NCI-H524 (cell line): ENCODE measurements at regions not wholly inside any gene's neighbourhood (a gene's known extent, or its start where the extent isn't known, plus 50 kb on each side); places are given as distances from the start of the nearest gene placed in this dataset.
"Not testable (repeated sequence)": the region's sequence is repeated elsewhere in the genome, so short reads cannot be mapped to it uniquely, and the experiment has no call there.

Experiments used
- DNase-seq, 2 experiments: peaks; one replicate each; lab custom pipeline; 2025; lab: John Stamatoyannopoulos, UW

DNA sequence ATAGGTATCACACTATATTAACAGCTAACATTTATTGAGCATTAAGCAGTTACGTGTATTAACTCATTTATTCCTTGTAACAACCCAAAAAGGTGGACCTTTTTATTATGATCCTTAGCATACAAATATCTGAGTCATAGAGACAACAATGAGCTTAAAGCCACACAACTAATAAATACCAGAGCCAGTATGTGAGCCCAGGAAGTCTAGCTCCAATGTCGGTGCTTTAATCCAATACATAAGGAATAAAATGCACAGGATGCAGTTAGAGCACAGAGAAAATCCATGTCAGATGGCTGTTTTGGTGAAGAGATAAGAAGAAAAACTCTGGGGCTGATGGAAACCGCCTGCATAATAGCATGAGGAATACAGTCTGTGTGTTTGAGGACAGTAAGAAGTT, 888.6 kb downstream of the TMTC2 start:
- DNase-seq: no peak

DNA sequence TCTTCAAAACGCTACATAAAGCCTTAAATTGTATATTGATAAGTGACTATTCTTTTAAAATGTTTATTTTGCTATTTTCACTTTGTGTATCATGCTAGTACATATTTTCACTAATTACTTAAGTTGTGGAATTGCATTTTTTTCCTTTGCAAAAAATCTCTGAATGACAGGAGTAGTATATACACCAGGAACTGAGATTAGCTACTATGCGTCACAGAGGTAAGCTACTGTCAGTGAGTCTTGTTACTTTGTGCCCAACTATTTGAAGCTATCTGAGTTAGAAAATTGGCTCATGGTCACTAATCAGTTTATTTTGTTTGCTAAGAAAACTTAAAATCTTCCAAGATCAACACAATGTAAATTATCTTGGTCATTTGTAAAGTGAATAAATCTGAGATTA, 887.4 kb downstream of the TMTC2 start:
- no peak for DNase-seq

DNA sequence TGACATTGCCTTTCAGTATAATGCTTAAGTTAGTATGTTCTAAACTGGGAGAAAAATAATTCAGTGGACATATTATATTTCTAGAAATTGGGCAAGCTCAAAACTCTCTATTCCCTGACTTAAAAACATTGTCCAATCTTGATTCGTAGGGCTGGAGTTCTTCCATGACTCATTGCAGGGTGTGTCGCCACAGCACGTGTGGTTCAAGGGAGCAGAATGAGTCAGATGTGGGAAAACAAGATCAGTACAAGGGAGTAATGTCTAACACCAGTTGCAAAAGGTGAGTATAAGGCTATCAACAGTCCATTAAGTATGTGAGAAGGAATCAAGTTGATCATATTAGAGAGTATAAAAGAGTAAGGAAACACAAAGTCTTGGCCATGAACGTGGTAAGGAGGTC, 887.0 kb downstream of the TMTC2 start:
- DNase-seq: no peak

DNA sequence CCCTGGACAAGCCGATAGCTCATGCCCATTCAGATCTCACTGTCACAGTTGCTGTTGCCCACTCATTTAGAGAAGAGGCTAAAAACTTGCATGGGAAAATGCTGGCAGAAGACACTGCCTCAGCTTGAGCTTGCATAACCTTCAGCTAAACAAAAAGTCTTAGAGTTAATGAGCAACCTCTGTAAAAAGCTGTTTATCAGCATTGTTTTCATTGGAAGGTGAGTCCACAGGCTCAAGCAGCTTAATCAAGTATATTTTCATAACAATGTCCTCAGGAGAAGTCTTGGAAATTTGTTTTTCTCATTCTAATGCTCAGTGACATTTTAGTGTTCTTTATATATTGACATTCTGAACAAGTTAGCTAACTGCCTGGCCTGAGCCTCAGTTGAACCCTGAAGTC, 872.9 kb downstream of the TMTC2 start:
- no peak for DNase-seq

DNA sequence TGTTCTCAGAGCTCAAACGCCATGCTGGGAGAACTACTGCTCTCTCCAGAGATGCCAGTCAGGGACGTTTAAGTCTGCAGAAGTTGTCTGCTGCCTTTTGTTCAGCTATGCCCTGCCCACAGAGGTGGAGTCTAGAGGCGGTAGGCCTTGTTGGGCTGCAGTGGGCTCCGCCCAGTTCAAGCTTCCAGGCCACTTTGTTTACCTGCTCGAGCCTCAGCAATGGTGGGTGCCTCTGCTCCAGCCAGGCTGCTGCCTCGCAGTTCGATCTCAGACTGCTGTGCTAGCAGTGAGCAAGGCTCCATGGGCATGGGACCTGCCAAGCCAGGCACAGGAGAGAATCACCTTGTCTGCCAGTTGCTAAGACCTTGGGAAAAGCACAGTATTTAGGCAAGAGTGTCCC, 869.3 kb downstream of the TMTC2 start:
- DNase-seq: not testable (repeated sequence)

DNA sequence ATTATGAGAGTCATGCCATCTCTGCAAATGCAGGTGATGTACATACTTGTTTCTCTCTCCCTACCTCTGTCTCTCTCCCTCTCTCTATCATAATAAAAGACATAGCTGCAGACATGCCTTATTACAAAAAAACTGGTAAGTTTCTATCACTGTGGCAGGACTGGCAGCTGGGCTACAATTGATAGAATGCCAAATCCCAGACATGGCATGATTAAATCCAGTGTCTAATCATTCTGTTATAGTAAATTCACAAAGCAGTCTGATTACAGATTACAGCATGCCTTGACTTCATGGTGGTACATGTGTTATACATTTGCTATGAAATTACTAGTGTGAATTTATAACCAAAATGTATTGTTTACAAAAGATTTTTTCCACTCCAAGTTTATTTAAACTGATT, 854.7 kb downstream of the TMTC2 start:
- no peak for DNase-seq

DNA sequence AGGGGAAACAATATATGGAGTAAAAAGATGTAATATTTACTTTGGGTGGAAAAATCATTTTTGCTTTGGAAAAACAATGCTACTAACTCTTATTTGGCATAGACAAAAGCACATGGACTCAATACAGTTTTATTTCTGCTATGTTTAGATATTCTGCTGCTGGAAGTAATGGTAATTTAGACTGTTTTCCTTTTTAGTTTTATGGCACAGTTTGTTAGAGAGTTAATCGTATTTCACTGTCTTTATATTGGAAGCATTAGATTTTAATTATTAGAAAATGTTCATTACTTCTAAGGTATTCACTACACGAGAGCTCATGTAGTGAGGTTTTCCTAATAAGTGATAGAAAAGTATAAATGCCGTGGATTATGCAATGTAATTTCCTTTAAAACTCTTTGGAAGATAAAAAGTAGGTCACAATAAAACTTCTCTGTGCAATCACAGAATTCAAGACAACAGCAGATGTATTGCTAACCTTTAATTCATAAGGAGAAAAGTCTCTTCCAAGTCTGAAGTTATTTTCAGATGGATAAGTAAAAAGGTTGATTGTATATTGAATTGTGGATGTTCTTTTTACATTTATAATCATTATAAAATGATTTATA, 851.8 kb downstream of the TMTC2 start:
- no peak for DNase-seq

DNA sequence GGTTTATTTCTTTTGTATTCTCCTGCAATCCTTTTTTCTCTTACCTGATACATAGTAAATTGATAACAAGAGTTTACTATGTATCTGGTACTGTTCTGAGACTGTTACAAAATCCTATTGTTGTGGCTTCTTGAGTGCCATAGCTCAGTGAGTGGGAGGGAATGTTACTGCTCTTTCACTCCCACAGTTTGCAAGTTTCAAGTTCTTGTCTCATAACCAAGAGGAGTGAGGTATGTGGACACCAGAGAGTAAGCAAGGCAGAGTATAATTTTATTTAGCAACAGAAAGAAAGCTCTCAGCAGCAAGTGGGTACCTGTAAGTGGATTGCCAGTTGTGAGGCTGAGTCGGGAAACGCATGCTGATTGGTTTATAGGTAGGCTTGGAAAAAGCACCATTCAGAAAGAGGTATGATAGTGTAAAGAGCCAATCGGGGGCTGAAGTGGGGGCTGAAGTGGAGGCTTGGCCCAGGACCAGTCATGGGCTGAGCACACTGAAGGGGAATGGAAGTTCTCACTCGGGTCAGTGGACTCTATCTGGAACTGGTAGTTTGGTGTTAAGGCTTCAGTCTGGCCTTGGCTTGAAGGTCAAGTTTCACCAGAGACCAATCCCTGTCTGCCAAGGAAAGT, 850.8 kb downstream of the TMTC2 start:
- DNase-seq: no peak

DNA sequence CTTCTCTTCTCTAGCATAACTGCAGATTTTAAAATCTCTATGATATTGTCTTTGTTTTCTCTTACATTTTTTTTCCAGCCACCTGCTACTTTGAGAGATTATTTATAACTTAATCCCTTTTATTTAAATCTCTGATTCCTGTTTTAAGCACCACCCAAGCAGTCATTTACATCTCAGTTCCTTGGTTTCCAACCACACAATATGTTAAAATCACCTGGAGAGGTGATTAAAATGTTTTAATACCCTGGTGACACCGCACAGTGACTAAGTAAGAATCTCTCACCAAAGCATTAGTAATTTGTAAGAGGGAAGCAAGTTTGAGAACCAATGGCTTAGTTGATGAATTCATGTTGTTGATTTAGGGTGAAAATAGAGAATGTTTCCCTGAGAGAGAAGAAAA, 849.8 kb downstream of the TMTC2 start:
- DNase-seq: peak; percentile 9 to 79

DNA sequence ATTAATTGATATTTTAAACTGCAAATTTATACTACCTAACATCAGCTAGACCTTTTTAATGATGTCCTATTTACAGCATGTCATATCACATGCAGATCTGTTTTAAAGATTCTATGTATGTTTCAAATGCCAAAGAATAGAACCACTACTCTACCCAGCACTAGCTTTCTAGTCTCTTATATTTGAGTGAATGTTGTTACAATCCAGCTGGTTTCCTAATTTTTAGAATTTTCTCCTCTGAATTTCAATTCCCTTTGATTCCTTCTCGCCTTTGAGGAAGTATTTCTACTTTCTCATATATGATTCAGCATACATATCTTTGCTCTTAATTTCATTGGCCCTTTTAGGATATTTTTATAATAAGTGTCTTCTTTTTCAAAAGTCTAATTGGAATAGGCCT, 841.9 kb downstream of the TMTC2 start:
- DNase-seq: no peak

DNA sequence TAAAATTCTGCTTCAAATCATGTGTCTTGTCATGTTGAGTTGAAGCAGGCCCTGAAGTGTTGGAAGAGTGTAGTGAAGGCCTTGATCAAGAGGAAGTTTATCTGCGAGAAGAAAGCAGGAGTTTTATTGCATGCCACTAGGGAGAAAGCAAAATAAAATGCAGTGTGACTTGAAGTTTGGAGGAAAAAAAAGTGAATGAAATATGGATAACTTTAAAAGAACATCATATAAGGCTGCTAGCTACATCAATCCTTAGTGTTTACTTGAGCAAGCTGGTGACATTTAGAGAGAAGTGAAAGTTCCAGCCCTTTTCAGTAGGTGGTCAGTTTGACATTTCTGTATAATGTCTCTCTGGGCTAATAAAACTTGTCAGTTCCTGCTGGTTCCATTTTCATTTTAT, 841.1 kb downstream of the TMTC2 start:
- no peak for DNase-seq

DNA sequence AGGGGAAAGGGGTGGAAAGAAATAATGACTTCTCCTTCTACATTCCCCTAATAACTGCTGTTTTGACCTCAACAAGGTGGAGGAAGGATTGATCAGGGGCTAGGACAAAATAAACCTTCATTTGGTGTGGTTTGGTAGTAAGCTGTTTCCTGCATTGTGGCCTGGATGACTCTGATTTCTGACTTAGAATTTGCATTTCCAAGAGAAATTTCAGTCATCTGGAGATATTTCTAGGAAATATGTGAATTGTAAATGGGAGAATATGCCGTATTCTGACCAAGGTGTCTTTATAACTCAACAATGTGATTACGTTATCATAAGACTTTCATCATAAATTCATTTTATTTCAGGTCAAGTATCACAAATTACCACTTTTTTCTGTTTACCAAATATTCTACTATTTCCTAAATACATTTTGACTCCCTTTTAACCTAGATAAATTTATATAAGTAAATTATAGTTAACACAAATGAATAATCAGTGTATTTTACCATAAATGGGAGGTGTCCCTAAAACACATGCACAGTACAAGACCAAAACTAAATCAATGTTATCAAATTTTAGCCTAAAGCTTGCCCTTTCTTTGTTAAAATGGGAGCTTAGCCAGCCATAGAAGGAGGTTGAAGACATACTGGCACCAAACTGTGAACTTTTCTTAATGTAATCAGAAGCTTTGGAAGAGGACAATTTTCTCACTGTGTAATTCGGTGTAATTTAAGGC, 828.8 kb downstream of the TMTC2 start:
- no peak for DNase-seq

DNA sequence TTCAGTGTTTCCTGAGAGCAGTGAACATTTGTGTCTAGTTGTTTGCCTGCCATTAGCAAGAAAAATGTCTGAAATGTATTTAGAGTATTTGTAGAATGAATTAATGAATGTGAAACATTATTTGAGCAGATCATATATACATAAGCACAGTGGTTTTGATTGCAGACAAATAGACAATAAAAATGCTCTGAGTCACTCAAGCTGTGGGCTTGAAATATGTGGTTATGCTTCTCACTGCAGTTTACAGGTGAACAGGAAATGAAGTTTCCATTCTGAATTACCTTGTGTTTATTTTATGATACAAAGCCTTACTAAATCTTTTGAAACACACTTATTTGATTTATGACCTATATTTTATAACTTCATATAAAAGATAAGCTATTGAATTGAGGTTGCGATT, 827.7 kb downstream of the TMTC2 start:
- no peak for DNase-seq

DNA sequence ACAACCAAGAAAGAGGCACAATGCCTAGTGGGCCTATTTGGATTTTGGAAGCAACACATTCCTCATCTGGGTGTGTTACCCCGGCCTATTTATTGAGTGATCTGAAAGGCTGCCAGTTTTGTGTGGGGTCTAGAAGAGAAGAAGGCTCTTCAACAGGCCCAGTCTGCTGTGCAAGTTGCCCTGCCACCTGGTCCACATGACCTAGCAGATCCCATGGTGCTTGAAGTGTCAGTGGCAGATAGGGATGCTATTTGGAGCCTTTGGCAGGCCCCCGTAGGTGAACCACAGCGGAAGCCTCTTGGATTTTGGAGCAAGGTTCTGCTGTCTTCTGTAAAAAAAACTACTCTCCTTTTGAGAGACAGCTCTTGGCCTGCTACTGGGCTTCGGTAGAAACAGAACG, 820.1 kb downstream of the TMTC2 start:
- DNase-seq: no peak

DNA sequence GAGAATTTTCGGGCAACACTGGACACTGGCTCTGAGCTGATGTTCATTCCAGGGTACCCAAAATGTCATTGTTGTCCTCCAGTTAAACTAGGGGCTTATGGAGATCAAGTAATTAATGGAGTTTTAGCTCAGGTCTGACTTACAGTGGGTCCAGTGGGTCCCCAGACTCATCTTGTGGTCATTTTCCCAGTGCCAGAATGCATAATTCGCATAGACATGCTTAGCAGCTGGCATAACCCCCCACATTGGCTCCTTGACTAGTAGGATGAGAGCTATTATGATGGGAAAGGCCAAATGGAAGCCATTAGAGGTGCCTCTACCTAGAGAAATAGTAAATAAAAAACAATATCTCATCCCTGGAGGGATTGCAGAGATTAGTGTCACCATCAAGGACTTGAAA, 818.9 kb downstream of the TMTC2 start:
- no peak for DNase-seq

DNA sequence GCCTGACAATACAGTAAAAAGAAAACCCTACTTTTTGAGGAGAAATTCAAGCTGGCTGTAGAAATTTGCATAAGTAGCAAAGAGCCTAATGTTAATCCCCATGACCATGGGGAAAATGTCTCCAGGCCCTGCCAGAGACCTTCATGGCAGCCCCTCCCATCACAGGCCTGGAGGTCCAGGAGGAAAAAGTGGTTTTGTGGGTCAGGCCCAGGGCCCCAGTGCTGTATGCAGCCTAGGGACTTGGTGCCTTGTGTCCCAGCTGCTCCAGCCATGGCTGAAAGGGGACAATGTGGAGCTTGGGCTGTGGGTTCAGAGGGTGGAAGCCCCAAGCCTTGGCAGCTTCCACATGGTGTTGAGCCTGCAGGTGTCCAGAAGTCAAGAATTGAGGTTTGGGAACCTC, 813.2 kb downstream of the TMTC2 start:
- not testable (repeated sequence) for DNase-seq

DNA sequence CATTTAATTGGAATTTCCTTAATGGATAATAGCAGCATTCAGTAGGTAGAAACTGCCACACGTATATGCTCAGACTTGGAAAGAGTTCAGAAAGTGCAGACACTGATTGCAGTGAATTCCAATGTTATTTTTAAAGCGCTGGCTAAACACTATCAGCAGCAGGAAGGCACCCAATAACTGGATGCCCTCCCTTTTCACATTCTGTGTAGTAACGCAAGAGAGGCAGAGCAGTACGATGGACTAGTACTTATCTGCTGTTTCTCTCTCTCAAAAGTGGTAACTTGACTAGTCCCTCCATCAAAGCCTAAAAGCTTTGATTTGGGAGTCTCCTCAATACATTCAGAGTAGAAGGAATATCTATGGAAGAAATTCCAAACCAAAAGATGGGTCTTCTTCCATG, 791.0 kb downstream of the TMTC2 start:
- no peak for DNase-seq

DNA sequence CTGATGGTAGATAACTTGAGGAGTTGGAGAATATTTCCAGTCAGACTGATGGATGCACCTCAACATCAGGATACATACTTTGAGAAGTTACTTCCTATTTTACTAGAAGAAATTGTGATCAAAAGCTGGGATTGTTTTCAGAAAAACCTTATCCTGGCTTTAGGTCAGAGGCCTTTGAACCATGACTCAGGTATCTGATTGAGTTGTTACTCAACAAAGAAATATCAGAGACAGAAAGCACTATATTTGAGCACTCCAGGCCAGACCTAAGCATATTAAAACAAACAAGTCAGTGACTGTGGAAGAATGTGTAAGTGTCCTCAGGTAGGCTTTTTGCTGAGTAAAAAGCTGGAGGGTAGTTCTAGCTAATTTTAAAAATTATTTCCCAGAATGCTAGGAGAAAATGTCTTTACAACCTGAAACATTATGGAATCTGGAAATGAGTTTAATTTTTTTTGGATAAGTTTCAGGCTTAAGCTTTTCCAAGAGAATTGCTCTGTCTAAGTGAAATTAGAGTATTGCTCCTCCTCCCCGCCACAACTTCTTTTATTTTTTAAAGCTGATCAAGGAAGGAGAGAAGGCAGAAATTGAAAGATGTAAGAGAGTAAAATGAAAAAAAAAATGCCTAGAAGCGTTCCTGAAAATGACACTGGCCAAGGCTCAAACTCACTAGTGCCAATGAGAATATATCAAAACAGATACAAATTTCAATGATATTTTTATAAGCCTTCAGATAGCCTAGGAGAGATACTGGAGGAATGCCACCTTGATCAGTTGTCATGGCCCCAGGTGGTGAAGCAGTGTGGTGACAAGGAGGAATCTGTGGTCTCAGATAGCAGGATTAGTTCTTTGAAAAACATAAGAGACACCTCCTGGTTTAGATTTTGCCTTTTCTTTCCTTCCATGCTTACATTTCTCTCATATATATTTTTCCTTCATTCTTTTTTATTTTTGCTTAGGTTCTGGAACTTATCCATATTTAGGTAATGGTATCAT, 790.3 kb downstream of the TMTC2 start:
- DNase-seq: no peak

DNA sequence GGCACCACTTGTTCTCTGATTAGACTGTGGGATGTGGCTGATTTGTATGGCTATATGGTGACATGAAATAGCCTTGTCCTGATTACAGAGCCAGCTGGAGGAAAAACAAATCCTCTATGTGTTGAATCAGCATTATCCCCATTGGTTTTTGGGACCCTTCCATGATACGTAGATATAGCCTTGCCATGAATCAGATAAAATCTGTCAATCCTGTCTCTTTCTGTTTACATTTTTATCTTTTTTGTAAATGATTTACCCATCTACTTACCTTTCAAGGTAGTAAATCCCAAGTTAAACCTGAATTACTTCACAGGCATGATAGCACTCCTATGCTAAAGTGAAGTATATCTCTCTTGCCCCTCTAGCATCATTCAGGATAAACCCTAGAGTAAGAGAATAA, 789.3 kb downstream of the TMTC2 start:
- no peak for DNase-seq

DNA sequence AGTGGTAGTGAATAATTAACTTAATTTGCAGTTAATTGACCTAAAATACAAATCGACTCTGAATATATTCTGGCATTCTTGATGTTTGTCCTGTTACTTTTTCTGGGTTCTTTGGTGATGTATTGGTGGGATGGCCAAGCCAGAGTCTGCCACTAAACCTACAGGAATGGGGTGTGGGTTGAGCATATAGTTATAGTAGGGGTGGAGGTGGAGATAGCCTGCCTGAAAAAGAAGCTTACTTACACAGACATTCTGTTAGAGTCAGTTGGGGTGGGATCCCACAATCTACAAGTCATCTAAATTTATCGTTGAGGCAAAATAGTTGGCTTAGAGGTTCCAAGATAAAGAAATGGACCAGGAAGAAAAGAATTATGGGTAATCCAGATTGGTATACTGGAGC, 787.7 kb downstream of the TMTC2 start:
- no peak for DNase-seq

DNA sequence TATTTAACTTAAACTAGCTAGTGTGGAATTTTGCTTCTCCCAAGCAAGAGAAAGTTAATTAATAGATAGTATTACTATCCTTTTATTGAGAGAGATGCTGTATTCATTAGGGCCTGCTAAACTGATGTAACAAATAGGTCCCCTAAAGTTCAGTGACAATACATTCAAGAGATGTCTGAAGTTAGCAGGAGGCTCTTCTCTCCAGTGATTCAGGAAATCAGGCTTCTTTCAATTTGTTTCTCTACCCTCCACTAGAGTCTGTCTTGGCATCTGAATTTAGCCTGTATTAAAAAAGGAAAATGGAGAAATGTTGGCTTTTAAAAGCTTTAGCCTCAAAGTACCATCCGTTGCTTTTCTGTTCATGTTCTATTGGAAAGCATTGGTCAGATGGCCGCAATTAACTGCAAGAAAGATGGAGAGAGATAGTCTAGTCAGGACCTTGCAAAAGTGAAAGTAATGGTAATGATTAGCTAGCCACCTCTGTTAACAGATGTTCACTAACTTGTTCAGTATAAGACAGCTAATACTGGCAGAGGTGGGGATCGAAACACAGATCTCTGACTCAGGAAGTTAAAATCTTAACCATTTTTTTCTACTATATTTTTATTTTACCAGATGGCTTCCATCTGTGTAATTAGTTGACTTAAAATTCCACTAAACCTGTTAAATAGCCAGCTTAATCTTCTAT, 786.8 kb downstream of the TMTC2 start:
- peak; percentile 78 to 79 for DNase-seq

DNA sequence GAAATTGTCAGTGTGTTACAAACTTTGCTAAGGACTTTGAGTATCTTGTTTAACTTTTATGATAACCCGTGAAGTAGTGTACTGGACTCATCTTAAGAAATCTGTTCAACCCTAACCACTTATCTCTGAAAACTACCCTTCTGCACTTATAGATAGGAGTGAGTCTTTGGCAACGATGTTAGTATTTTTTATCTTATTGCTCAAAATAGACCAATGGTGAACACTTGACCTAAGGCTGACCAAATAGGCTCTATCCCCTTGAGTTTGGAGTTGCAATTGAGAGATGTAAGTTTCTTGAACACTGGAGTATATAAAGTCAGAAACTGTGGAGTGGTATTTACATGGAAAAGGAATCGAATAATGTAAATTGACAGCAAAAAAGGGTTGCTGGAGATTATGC, 786.1 kb downstream of the TMTC2 start:
- DNase-seq: no peak
